A549 (cell line): ENCODE measurements at regions not wholly inside any gene's neighbourhood (a gene's known extent, or its start where the extent isn't known, plus 50 kb on each side); places are given as distances from the start of the nearest gene placed in this dataset.

ENCODE experiments used
- ATAC-seq, 2 experiments: fragments of 200-7000 bp in 1 of 2; fragments of >200 bp in 1 of 2; cut with Nextera tagmentation in 1 of 2; cut with Tn5 transposase in 1 of 2; 3 replicates each; pipeline versions ENCODE4 v1.8.0 to v1.9.1; 2018 to 2020; ENCODE audit warnings: mild to moderate bottlenecking in 1 of 2, moderate library complexity in 1 of 2
- CTCF ChIA-PET: fragments of 300-600 bp; sonication (Branson Sonifier 250); formaldehyde crosslinking; extraction: SDS; loops from one replicate; lab custom pipeline; 2021; ENCODE audit warnings: antibody characterized with exemption, inconsistent platforms; lab: Yijun Ruan, JAX
- POLR2A ChIA-PET: fragments of 350-600 bp; formaldehyde crosslinking; extraction: SDS; loops from one replicate; lab custom pipeline; 2021; ENCODE audit warnings: antibody characterized with exemption, inconsistent platforms; lab: Yijun Ruan, JAX
- DNase-seq, 2 experiments: peaks; one replicate each; pipeline versions ENCODE4 v3.0.0 to v3.0.0-alpha.2; 2011 to 2016; ENCODE audit warnings: low read depth in 1 of 2, low spot score in 1 of 2
- FAIRE-seq: peaks from 2 replicates; lab custom pipeline; 2011; peaks lifted over from hg19 to GRCh38; lab: Jason Lieb, UNC
- H3K27ac ChIP-seq, 2 experiments: fragments of >200 bp; sonication (Bioruptor Twin); formaldehyde crosslinking; 3 replicates each; pipeline ENCODE4 v1.5.1; 2016 to 2017
- H3K4me1 ChIP-seq: fragments of >200 bp; sonication (Bioruptor Twin); formaldehyde crosslinking; 3 replicates; pipeline ENCODE4 v1.6.1; 2016
- H3K4me2 ChIP-seq: fragments of >200 bp; sonication (Bioruptor Twin); formaldehyde crosslinking; 3 replicates; pipeline ENCODE4 v1.6.1; 2016
- H3K4me3 ChIP-seq: fragments of >200 bp; sonication (Bioruptor Twin); formaldehyde crosslinking; 3 replicates; pipeline ENCODE4 v1.5.1; 2016
- H3K9me3 ChIP-seq: fragments of >200 bp; sonication (Bioruptor Twin); formaldehyde crosslinking; 3 replicates; pipeline ENCODE4 v1.6.1; 2016
- EHF ChIP-seq: fragments of 250-450 bp; sonication (Bioruptor Pico); IDR thresholded peaks from 2 replicates; pipeline ENCODE4 v1.5.0; 2020; ENCODE audit warnings: mild to moderate bottlenecking
- JUN ChIP-seq, 2 experiments: fragments of >200 bp; sonication (Bioruptor Twin); formaldehyde crosslinking; IDR thresholded peaks; 2 replicates in 1 of 2; 3 replicates in 1 of 2; pipeline ENCODE4 v1.6.1; 2016 to 2017
- KDM1A ChIP-seq: fragments of 200-600 bp; sonication (generic); IDR thresholded peaks from 2 replicates; pipeline ENCODE4 v1.6.1; 2016; ENCODE audit warnings: low read depth, mild to moderate bottlenecking
- MAFK ChIP-seq: fragments of 450-650 bp; IDR thresholded peaks from 2 replicates; pipeline ENCODE4 v1.6.1; 2014; ENCODE audit not compliant: partially characterized antibody
- MYC ChIP-seq: IDR thresholded peaks from 2 replicates; pipeline ENCODE4 v1.6.1; 2012; ENCODE audit warnings: mild to moderate bottlenecking, inconsistent platforms, low read length, improper control_type of control experiment, borderline replicate concordance
- NFE2L2 ChIP-seq: fragments of 150-350 bp; conservative IDR thresholded peaks from 2 replicates; pipeline ENCODE4 v1.6.1; 2014; ENCODE audit warnings: low read length
- RAD21 ChIP-seq, 2 experiments: fragments of >200 bp in 1 of 2; sonication (Bioruptor Twin) in 1 of 2; formaldehyde crosslinking in 1 of 2; IDR thresholded peaks in 1 of 2; conservative IDR thresholded peaks in 1 of 2; 2 replicates in 1 of 2; 3 replicates in 1 of 2; pipeline ENCODE4 v1.6.1; 2012 to 2018; ENCODE audit warnings: inconsistent platforms in 1 of 2
- ZNF302 ChIP-seq: fragments of 250-450 bp; sonication (Bioruptor Pico); IDR thresholded peaks from 2 replicates; pipeline ENCODE4 v1.9.0; 2021; ENCODE audit warnings: inconsistent platforms, mild to moderate bottlenecking, moderate library complexity
- WGBS: methylation state at CpG from one replicate; pipeline ENCODE4 v1.1.6; 2017; ENCODE audit errors: missing lambda C conversion rate; 5-methylcytosine and 5-hydroxymethylcytosine counted together
- TF ChIP-seq, protein P1 (sequence below): fragments of 200-600 bp; sonication (generic); IDR thresholded peaks from 2 replicates; pipeline ENCODE4 v1.6.1; 2016; ENCODE audit warnings: antibody characterized with exemption, mild to moderate bottlenecking, moderate library complexity
- TF ChIP-seq, protein P2 (sequence below): fragments of 450-650 bp; IDR thresholded peaks from 2 replicates; pipeline ENCODE4 v1.6.1; 2014; ENCODE audit warnings: antibody characterized with exemption
- TF ChIP-seq, protein P3 (sequence below): fragments of >200 bp; sonication (Bioruptor Twin); formaldehyde crosslinking; IDR thresholded peaks from 3 replicates; pipeline ENCODE4 v1.6.1; 2016
- TF ChIP-seq, protein P4 (sequence below): fragments of 150-350 bp; IDR thresholded peaks from 2 replicates; pipeline ENCODE4 v1.6.1; 2014; ENCODE audit warnings: low read depth, mild to moderate bottlenecking, low read length

DNA sequence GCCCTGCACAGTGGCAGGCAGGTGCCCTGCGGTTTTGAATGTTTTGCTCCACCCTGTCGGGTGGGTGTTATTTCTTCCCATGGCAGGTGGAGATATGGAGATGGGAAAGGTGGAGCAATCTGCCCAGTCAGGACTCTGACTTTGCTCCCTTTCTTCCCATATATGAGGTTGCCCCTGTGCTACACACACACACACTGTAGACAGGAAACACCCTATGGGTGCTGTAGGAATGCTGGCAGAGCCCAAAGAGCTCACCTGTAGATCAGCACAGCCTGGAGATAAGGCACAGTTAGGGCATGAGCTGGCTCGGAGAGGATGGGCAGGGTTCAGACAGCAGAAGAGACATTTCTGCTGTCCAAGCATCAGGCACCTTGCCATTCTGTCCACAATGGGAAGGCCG lies 246.0 kb upstream of the AJAP1 start (continued):
- TF ChIP-seq, protein P1, sequence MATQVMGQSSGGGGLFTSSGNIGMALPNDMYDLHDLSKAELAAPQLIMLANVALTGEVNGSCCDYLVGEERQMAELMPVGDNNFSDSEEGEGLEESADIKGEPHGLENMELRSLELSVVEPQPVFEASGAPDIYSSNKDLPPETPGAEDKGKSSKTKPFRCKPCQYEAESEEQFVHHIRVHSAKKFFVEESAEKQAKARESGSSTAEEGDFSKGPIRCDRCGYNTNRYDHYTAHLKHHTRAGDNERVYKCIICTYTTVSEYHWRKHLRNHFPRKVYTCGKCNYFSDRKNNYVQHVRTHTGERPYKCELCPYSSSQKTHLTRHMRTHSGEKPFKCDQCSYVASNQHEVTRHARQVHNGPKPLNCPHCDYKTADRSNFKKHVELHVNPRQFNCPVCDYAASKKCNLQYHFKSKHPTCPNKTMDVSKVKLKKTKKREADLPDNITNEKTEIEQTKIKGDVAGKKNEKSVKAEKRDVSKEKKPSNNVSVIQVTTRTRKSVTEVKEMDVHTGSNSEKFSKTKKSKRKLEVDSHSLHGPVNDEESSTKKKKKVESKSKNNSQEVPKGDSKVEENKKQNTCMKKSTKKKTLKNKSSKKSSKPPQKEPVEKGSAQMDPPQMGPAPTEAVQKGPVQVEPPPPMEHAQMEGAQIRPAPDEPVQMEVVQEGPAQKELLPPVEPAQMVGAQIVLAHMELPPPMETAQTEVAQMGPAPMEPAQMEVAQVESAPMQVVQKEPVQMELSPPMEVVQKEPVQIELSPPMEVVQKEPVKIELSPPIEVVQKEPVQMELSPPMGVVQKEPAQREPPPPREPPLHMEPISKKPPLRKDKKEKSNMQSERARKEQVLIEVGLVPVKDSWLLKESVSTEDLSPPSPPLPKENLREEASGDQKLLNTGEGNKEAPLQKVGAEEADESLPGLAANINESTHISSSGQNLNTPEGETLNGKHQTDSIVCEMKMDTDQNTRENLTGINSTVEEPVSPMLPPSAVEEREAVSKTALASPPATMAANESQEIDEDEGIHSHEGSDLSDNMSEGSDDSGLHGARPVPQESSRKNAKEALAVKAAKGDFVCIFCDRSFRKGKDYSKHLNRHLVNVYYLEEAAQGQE, result no peak
- TF ChIP-seq, protein P2, sequence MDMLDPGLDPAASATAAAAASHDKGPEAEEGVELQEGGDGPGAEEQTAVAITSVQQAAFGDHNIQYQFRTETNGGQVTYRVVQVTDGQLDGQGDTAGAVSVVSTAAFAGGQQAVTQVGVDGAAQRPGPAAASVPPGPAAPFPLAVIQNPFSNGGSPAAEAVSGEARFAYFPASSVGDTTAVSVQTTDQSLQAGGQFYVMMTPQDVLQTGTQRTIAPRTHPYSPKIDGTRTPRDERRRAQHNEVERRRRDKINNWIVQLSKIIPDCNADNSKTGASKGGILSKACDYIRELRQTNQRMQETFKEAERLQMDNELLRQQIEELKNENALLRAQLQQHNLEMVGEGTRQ, result no peak
- TF ChIP-seq, all 56 proteins: peak for 0

DNA sequence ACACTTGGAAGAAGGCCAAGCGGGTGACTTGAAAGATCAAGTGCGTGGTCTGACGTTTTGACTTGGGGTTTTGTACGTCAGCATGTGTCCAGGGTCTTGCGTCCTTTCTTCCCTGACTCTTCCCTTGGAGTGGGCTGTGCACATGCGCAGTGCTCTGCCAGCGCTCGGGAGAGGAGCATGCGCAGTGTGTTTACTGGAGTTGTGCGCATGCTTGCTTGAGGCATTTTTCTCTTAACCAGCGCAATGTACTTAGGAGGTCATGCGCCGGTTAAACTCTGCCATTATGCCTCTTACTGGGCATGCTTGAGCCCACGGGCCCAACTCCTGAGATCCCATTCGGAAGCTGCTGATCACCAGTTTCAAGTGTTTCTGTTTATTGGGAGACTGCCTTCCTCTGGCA lies 242.5 kb upstream of the AJAP1 start:
- Histone ChIP-seq H3K4me1 (no peaks in the 10 kb centered on the region), H3K9me3 (no peaks in the 10 kb centered on the region; the same call in 2 of the 3 replicates), H3K27ac (no peak overlapping the region), H3K4me2 (no peak overlapping the region), H3K4me3 (no peak overlapping the region)
- WGBS, result 68% methylated on average over 15 of the region's 15 CpGs
- POLR2A ChIA-PET, result no interaction called here
- no peak for TF ChIP-seq MAFK
- no peak for TF ChIP-seq MYC
- TF ChIP-seq, protein P3, sequence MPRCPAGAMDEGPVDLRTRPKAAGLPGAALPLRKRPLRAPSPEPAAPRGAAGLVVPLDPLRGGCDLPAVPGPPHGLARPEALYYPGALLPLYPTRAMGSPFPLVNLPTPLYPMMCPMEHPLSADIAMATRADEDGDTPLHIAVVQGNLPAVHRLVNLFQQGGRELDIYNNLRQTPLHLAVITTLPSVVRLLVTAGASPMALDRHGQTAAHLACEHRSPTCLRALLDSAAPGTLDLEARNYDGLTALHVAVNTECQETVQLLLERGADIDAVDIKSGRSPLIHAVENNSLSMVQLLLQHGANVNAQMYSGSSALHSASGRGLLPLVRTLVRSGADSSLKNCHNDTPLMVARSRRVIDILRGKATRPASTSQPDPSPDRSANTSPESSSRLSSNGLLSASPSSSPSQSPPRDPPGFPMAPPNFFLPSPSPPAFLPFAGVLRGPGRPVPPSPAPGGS, result no peak
- no peak for TF ChIP-seq EHF
- no peak for TF ChIP-seq ZNF302 (CRISPR knock-in tag)
- TF ChIP-seq, protein P2, result no peak
- TF ChIP-seq NFE2L2, result no peak
- TF ChIP-seq, protein P1, result no peak
- TF ChIP-seq RAD21 (conservative IDR thresholded peaks at IDR 0.05 in 1 of 2, IDR thresholded peaks at IDR 0.05 in 1 of 2), result no peak
- TF ChIP-seq, protein P4, sequence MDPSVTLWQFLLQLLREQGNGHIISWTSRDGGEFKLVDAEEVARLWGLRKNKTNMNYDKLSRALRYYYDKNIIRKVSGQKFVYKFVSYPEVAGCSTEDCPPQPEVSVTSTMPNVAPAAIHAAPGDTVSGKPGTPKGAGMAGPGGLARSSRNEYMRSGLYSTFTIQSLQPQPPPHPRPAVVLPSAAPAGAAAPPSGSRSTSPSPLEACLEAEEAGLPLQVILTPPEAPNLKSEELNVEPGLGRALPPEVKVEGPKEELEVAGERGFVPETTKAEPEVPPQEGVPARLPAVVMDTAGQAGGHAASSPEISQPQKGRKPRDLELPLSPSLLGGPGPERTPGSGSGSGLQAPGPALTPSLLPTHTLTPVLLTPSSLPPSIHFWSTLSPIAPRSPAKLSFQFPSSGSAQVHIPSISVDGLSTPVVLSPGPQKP, result no peak
- TF ChIP-seq KDM1A, result no peak
- no peak for TF ChIP-seq JUN (IDR thresholded peaks at IDR 0.05)
- FAIRE-seq, result no peak
- ATAC-seq, result no peak
- no peak for DNase-seq
- CTCF ChIA-PET, result no interaction called here
